AG09319 (cell line): ENCODE measurements at regions not wholly inside any gene's neighbourhood (a gene's known extent, or its start where the extent isn't known, plus 50 kb on each side); places are given as distances from the start of the nearest gene placed in this dataset.

Source experiments
- DNase-seq: peaks from one replicate; pipeline ENCODE4 v3.0.0-alpha.2; 2010; ENCODE audit warnings: low read depth; ENCODE audit errors: extremely low read depth
- CTCF ChIP-seq: IDR thresholded peaks from 2 replicates; pipeline ENCODE4 v1.5.1; 2011; ENCODE audit warnings: low read depth, mild to moderate bottlenecking, inconsistent platforms, low read length, moderate library complexity

DNA sequence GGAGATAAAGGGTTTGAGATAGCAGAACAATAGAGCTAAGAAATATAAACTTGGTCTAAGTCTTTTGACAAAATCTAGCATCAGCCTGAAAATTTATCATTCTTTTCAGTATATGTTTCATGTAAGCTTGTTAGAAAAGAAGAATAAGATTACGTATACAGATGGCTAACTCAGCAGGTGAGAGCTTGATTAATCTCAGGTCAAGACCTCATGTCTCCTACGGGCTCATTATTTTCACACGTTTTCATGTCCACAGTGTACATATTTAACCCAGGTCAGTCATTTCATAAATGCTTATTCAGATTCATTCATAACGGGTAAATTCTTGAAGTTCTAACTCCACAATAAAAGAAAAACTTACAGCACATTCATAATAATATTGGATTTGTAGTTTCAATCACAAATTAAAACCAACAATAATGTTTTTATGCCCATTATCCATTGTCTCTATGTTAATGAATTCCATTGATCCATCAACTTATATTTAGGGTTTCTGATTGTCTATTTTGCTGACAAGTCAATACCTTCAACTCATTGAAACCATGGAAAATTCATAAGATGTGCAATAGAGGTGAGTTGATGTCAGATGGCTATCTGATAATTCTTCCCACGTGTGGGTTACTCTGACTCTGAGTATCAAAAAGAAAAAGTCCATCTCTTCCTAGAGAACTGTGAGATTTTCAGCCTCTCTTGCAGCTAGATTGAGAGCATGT is 102.6 kb downstream of the CASP12 start:
- no peak for TF ChIP-seq CTCF
- no peak for DNase-seq

DNA sequence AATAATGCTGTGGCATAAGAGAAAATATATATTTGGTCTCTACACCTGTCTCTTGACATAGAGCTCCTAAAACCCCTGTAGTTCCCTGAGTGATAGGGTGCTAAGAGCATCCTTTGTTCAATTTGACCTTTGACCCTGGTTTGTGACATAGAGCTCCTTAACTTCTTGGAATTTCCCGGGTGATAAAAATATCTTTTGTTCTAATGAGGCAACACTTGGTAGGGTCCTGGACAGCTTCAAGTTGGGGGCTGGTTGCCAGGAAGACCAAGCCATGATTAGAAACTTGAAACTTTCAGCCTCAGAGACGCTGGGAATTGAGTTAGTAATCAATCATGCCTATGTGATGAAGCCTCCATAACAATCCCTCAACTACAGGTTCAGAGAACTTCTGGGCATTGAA is 105.4 kb downstream of the CASP12 start:
- no peak for DNase-seq
- TF ChIP-seq CTCF: no peak

DNA sequence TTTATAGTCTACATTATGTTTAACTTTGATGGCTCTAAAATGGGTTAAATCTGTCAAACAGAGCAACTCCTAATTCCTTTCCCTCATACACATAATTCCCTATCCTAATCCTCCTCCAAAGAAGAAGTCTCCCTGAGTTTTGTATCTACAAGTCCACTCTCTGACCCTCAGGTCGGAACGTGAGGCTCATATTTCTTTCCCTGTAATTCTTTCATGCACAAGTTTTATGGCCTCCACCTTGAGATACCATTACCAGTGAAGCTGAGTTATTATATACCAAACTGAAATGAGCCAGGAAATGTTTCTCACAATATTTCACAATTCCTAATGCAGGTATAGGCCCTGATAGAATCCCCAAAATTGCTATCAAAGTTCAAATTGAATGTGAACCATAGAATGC is 106.4 kb downstream of the CASP12 start:
- TF ChIP-seq CTCF: no peak

GRCh38 chr11:104784684-104785460 is 113.4 kb downstream of the CASP12 start:
- no peak for TF ChIP-seq CTCF
- DNase-seq: no peak

More for the DNA sequence above, 106.4 kb downstream of the CASP12 start:
- DNase-seq: no peak

GRCh38 chr11:104783241-104783640 is 115.0 kb downstream of the CASP12 start:
- DNase-seq: no peak
- TF ChIP-seq CTCF: no peak

- no peak for TF ChIP-seq CTCF
- DNase-seq: no peak
These were observed 115.9 kb downstream of the CASP12 start for GRCh38 chr11:104782377-104782754.

- no peak for DNase-seq
- no peak for TF ChIP-seq CTCF
These were observed 116.4 kb downstream of the CASP12 start for GRCh38 chr11:104781719-104782376.
